ENCODE measurements at regions not wholly inside any gene's neighbourhood (a gene's known extent, or its start where the extent isn't known, plus 50 kb on each side); places are given as distances from the start of the nearest gene placed in this dataset.

- ChIA-PET CTCF (ENCODE audit: partially characterized antibody) (interaction anchor here (0.7 kb wide), 1 partner anchor 88 kb away, joined by 4 read pairs; no protein-coding TSS in a partner anchor), POLR2A (ENCODE audit: partially characterized antibody) (no interaction called here)
- no peak overlapping the region for H3K4ac ChIP-seq (replicated peaks; ENCODE audit: insufficient read length, low read depth, low read length)
- H2AK5ac ChIP-seq (ENCODE audit: low read depth, low read length) = no peak overlapping the region
- H2BK12ac ChIP-seq (ENCODE audit: low read depth, low read length) = no peak overlapping the region
- H3K4me3 ChIP-seq (ENCODE audit: extremely low read depth in 1 of 4, insufficient read depth in 2 of 4, low read depth in 3 of 4, low read length in 4 of 4) = no peak overlapping the region
- H2AFZ ChIP-seq (ENCODE audit: low read length) = no peak overlapping the region
- no peaks in the 10 kb centered on the region for H3K36me3 ChIP-seq (ENCODE audit: control insufficient read depth in 2 of 4, insufficient read depth in 4 of 4, low read length in 3 of 4)
- H3K27me3 ChIP-seq (replicated peaks in 1 of 4; ENCODE audit: control insufficient read depth in 3 of 4, extremely low read depth in 1 of 4, insufficient read depth in 3 of 4, low read length in 3 of 4) = peaks cover 0 to 1% (median 0%) of the 10 kb centered on the region in 4 experiments; a peak in 1 of 7 replicates
- H3K23ac ChIP-seq (ENCODE audit: insufficient read length) = no peak overlapping the region
- peaks cover 0 to under 1% (median 0%) of the 10 kb centered on the region in 4 experiments; a peak in 1 of 7 replicates for H3K4me1 ChIP-seq (replicated peaks in 1 of 4; ENCODE audit: control insufficient read depth in 3 of 4, insufficient read depth in 4 of 4, low read length in 3 of 4)
- H3K9me3 ChIP-seq (ENCODE audit: insufficient read depth in 2 of 2, low read depth in 1 of 2, low read length in 1 of 2) = no peaks in the 10 kb centered on the region
- H3K79me2 ChIP-seq (ENCODE audit: control insufficient read depth in 1 of 2, insufficient read depth in 2 of 2, low read length in 2 of 2) = no peaks in the 10 kb centered on the region
- no peak overlapping the region for H2BK15ac ChIP-seq (ENCODE audit: low read length)
- H4K5ac ChIP-seq (ENCODE audit: insufficient read length, low read depth, low read length) = no peak overlapping the region
- no peak overlapping the region for H3K27ac ChIP-seq (ENCODE audit: low read depth, low read length)
- no peak overlapping the region for H3K9ac ChIP-seq (replicated peaks in 1 of 4; ENCODE audit: extremely low read depth in 1 of 4, low read depth in 3 of 4, low read length in 3 of 4)
- H2BK5ac ChIP-seq (ENCODE audit: low read depth, low read length) = no peak overlapping the region
- DNase-seq (ENCODE audit: low read depth in 1 of 2, low spot score in 2 of 2) (no peak), FAIRE-seq (no peak)
- H3K23me2 ChIP-seq (ENCODE audit: low read depth, low read length) = no peaks in the 10 kb centered on the region
- no peak overlapping the region for H4K91ac ChIP-seq (replicated peaks; ENCODE audit: insufficient read length, low read length)
- WGBS, 2 experiments (ENCODE audit: extremely low coverage in 1 of 2, insufficient coverage in 1 of 2, insufficient read length in 1 of 2, insufficient replicate concordance in 2 of 2, low coverage in 1 of 2, low lambda C conversion rate in 2 of 2, missing lambda C conversion rate in 1 of 2) = 100% methylated on average over 1 to 2 of the region's 2 CpGs
- no peak overlapping the region for H2BK20ac ChIP-seq (ENCODE audit: low read length)
- H3K18ac ChIP-seq (ENCODE audit: extremely low read depth, low read length) = no peak overlapping the region
- no peak overlapping the region for H3K14ac ChIP-seq (ENCODE audit: insufficient read length)
- no peak overlapping the region for H4K8ac ChIP-seq (ENCODE audit: extremely low read depth, insufficient read depth, low read length)
- H3K4me2 ChIP-seq (ENCODE audit: insufficient read depth in 1 of 2, low read depth in 2 of 2, low read length in 2 of 2) = no peak overlapping the region
- no peak overlapping the region for H2BK120ac ChIP-seq (replicated peaks; ENCODE audit: low read depth, low read length)
- no peaks in the 10 kb centered on the region for H3K79me1 ChIP-seq (ENCODE audit: low read depth, low read length)
- no peaks in the 10 kb centered on the region for H4K20me1 ChIP-seq (replicated peaks in 1 of 2; ENCODE audit: control insufficient read depth in 1 of 2, insufficient read depth in 2 of 2, low read length in 2 of 2)
- H3K56ac ChIP-seq (replicated peaks; ENCODE audit: insufficient read length, low read depth, low read length) = no peak overlapping the region
- TF ChIP-seq JUND (IDR thresholded peaks at IDR 0.05; ENCODE audit: low read length) (no peak), HDAC2 (IDR thresholded peaks at IDR 0.05; ENCODE audit: borderline replicate concordance in 1 of 2, low read depth in 2 of 2, low read length in 2 of 2) (no peak), ZNF274 (IDR thresholded peaks at IDR 0.05; ENCODE audit: borderline replicate concordance, extremely low read depth, low read length) (no peak), TEAD4 (IDR thresholded peaks at IDR 0.05; ENCODE audit: low read depth, low read length) (no peak), RAD21 (IDR thresholded peaks at IDR 0.05 in 1 of 2, conservative IDR thresholded peaks at IDR 0.05 in 1 of 2; ENCODE audit: low read depth in 2 of 2, low read length in 2 of 2) (no peak), PHF8 (conservative IDR thresholded peaks at IDR 0.05; ENCODE audit: low read depth, low read length) (no peak), EGR1 (IDR thresholded peaks at IDR 0.05; ENCODE audit: borderline replicate concordance, low read depth, low read length) (no peak), CREB1 (IDR thresholded peaks at IDR 0.05) (no peak), BRCA1 (IDR thresholded peaks at IDR 0.05; ENCODE audit: low read depth, low read length) (no peak), SUZ12 (IDR thresholded peaks at IDR 0.05; ENCODE audit: low read length) (no peak), NANOG (IDR thresholded peaks at IDR 0.05; ENCODE audit: insufficient read depth, low read depth, low read length, poor library complexity, severe bottlenecking) (no peak), BCL11A (IDR thresholded peaks at IDR 0.05; ENCODE audit: low read depth in 2 of 2, low read length in 2 of 2) (no peak), TBP (IDR thresholded peaks at IDR 0.05; ENCODE audit: low read depth, low read length) (no peak), CBX8 (IDR thresholded peaks at IDR 0.05; ENCODE audit: borderline replicate concordance, low read depth, low read length) (no peak), RXRA (IDR thresholded peaks at IDR 0.05; ENCODE audit: insufficient read depth, low read depth, low read length) (no peak)
These were observed 606.9 kb upstream of the KCNMB2 start for GRCh38 chr3:177929310-177929709.
